ENCODE measurements at regions not wholly inside any gene's neighbourhood (a gene's known extent, or its start where the extent isn't known, plus 50 kb on each side); places are given as distances from the start of the nearest gene placed in this dataset.

- no peak for DNase-seq (ENCODE audit: low read depth in 1 of 2, low spot score in 1 of 2)
Measured at GRCh38 chr13:103210348-103210747, 144.1 kb upstream of the SLC10A2 start.

- no peak for DNase-seq (ENCODE audit: low read depth in 1 of 2, low spot score in 1 of 2)
Measured at GRCh38 chr13:103203735-103204330, 137.6 kb upstream of the SLC10A2 start.

GRCh38 chr13:103200118-103200885, 134.1 kb upstream of the SLC10A2 start:
- no peak for DNase-seq (ENCODE audit: low read depth in 1 of 2, low spot score in 1 of 2)

- no peak for DNase-seq (ENCODE audit: low read depth in 1 of 2, low spot score in 1 of 2)
Measured at GRCh38 chr13:103199380-103200088, 133.3 kb upstream of the SLC10A2 start.

- DNase-seq (ENCODE audit: low read depth in 1 of 2, low spot score in 1 of 2): no peak
Measured at GRCh38 chr13:103196356-103196755, 130.1 kb upstream of the SLC10A2 start.

- DNase-seq (ENCODE audit: low read depth in 1 of 2, low spot score in 1 of 2): no peak
Measured at GRCh38 chr13:103195762-103196161, 129.5 kb upstream of the SLC10A2 start.

GRCh38 chr13:103194871-103195270, 128.7 kb upstream of the SLC10A2 start:
- no peak for DNase-seq (ENCODE audit: low read depth in 1 of 2, low spot score in 1 of 2)

- no peak for DNase-seq (ENCODE audit: low read depth in 1 of 2, low spot score in 1 of 2)
Measured at GRCh38 chr13:103192511-103193135, 126.4 kb upstream of the SLC10A2 start.

- no peak for DNase-seq (ENCODE audit: low read depth in 1 of 2, low spot score in 1 of 2)
Measured at GRCh38 chr13:103190841-103191240, 124.6 kb upstream of the SLC10A2 start.

GRCh38 chr13:103188713-103189326, 122.6 kb upstream of the SLC10A2 start:
- no peak for DNase-seq (ENCODE audit: low read depth in 1 of 2, low spot score in 1 of 2)

GRCh38 chr13:103187721-103188156, 121.5 kb upstream of the SLC10A2 start:
- no peak for DNase-seq (ENCODE audit: low read depth in 1 of 2, low spot score in 1 of 2)

- no peak for DNase-seq (ENCODE audit: low read depth in 1 of 2, low spot score in 1 of 2)
Measured at GRCh38 chr13:103184413-103184812, 118.2 kb upstream of the SLC10A2 start.

GRCh38 chr13:103178986-103179943, 113.0 kb upstream of the SLC10A2 start:
- no peak for DNase-seq (ENCODE audit: low read depth in 1 of 2, low spot score in 1 of 2)

- no peak for DNase-seq (ENCODE audit: low read depth in 1 of 2, low spot score in 1 of 2)
Measured at GRCh38 chr13:103174966-103175365, 108.7 kb upstream of the SLC10A2 start.

GRCh38 chr13:103168901-103169508, 102.8 kb upstream of the SLC10A2 start:
- DNase-seq (ENCODE audit: low read depth in 1 of 2, low spot score in 1 of 2): no peak

- no peak for DNase-seq (ENCODE audit: low read depth in 1 of 2, low spot score in 1 of 2)
Measured at GRCh38 chr13:103164251-103164650, 98.0 kb upstream of the SLC10A2 start.

GRCh38 chr13:103161476-103161875, 95.3 kb upstream of the SLC10A2 start:
- no peak for DNase-seq (ENCODE audit: low read depth in 1 of 2, low spot score in 1 of 2)

- no peak for DNase-seq (ENCODE audit: low read depth in 1 of 2, low spot score in 1 of 2)
Measured at GRCh38 chr13:103157434-103158145, 91.4 kb upstream of the SLC10A2 start.

- no peak for DNase-seq (ENCODE audit: low read depth in 1 of 2, low spot score in 1 of 2)
Measured at GRCh38 chr13:103157016-103157415, 90.8 kb upstream of the SLC10A2 start.
